Epidermal melanocyte (primary cell): ENCODE measurements at regions not wholly inside any gene's neighbourhood (a gene's known extent, or its start where the extent isn't known, plus 50 kb on each side); places are given as distances from the start of the nearest gene placed in this dataset.

Experiments
- DNase-seq: peaks from one replicate; pipeline ENCODE4 v3.0.0; 2011; ENCODE audit warnings: low spot score; ENCODE audit not compliant: insufficient read length

DNA sequence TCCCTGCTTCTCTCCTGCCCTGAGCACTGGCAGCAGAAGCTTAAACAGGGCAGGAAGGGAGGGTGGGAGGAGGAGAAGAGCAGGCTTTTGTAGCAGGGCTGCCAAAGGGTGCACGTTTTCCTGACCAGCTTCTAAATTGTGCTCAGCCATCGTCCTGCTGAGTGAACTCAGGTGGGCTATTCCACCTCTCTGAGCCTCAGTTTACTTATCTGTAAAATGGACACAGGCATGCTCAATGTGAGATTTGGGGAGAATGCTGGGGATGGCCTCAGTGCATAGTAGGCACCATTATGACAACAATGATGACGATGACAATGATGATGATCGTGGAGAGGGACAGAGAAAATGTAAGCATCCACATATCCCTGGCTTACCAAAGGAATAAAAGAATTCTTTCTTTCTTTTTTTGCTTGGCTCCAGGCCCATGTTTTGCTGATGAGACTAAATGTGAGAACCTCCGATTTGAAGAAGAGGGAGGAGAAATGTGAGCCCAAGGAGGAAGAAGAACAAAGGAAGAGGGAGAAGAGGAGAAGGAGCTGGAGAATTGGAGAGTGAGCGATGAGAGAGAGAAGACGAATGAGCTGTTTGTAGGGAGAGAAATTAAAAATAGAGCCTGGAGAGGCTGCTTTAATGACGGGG lies 105.5 kb upstream of the MYL2 start:
- DNase-seq: no peak

DNA sequence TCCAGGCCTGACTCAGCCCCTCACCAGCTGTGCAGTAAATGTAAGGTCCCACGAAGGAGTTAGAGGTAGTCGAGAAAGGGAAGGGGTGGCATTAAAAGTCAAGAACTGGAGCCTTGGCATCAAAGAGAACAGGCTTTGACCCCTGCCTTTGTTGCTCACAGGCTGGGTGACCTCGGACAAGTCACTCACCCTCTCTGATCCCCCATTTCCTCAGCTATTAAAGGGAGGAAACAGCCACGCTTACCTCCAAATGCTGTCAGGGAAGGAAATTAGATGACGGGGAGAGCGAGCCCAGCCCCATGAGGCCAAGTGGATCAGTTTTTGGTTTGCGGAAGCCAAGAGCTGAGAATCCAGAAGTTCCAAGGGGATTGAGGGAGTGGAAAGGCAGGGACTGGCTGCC lies 104.9 kb upstream of the MYL2 start:
- DNase-seq: no peak

DNA sequence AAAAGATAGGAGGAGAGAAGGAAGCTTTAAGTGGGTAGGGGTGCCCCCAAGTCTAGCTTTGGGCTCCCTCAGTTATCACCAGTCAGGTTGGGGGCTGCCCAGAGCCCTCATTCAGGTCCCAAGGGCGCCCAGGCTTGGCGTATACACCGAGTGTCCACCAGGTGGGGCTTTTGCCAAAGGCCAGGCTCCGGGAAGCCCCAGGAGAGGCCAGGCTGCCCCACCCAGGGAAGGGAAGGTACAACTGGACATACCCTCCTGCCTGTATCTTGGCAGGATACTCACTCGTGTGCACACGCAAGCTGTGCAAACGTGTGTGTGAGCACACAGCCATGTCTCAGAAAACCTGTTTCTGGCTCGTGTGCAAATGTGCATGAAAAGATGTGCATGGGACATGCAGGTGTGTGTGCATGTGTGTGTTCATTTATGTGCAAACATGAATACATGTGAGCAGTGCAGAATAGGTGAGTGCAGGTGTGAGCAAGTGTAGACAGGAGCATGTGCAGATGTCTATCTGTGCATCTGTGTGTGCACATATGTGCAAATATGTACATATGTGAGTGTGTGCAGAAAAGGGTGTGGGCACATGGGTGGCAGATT lies 103.9 kb upstream of the MYL2 start:
- DNase-seq: no peak

DNA sequence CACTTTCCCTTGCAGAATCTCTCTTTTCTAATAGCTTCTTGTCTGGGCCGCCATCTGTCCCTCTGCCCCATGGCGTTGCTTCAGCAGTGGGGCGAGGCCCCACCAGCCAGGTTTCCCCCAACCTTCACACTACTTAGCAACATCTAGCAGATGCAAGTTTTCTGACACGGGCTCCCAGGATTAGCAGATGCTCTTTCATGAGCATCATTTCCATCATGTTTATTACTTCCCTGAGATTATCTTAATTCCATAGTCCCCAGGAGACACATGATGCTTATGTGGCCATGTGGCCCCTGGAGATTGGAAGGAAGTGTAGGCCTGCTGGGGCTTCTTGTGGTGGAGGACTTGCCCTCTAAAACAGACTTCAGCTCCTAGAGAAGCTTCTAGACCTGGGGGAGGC lies 102.0 kb upstream of the MYL2 start:
- DNase-seq: no peak

DNA sequence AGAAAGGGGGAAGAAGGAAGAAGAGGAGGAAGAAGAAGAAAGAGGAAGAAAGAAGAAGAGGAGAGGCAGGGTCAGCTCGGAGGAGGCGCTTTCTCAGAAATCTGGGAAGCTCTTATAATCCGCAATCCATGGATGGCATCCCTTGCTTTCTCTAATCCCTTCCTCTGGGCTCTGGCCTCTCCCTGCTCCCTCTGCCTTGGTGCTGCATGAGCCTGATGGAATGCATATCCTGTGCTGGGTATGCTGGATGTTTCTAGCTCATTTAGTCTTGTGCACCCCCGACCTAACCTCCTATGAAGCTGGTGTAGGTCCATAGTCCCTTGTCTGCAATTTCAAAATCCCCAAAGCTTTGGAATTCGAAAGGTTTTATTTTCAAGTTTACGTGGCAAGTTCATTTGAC lies 94.2 kb upstream of the MYL2 start:
- no peak for DNase-seq

DNA sequence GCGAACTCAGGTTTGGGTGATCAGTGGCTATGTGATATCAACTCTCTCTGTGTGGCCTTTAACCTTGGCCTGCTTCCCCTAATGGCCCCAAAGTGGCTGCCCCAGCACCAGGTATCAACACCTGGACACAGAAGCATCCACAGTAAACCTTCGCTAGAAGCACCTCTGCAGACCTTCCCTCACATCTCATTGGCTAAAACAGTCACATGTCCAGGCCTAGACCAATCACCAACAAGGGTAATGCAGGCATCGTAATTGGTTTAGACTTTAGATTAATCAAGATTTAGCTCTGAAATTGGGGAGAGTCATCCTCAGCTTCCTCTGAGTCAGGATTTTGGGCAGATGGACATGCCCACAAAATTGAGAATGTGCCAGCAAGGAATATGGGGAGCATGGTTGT lies 92.5 kb upstream of the MYL2 start:
- no peak for DNase-seq

DNA sequence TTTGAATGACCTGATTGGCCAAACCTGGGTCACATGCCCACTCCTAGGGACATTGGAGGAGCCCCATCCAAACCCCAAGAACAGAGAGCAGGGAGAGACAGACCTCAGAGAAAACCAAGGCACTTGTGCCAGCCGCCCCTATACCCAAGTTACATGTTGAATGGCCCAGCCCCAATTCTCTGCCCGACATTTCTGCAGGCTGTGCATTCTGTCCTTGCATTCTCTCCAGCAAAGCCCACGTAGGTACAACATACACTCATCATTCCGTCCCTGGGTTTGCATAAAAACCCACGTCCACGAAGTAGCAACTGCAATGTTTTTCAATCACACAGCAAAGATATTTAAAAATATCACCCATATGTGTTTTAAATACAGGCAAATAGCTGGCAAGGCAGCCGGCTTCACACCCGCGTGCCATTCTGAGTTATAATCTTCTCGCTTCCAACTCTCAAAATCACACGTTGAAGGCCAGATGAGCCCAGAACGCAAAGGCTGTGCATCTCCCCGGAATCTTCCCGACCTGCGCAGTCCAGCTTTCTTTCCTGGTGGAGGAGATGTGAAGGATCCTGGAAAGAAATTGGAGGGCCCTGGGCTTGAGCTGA lies 91.7 kb upstream of the MYL2 start:
- no peak for DNase-seq

DNA sequence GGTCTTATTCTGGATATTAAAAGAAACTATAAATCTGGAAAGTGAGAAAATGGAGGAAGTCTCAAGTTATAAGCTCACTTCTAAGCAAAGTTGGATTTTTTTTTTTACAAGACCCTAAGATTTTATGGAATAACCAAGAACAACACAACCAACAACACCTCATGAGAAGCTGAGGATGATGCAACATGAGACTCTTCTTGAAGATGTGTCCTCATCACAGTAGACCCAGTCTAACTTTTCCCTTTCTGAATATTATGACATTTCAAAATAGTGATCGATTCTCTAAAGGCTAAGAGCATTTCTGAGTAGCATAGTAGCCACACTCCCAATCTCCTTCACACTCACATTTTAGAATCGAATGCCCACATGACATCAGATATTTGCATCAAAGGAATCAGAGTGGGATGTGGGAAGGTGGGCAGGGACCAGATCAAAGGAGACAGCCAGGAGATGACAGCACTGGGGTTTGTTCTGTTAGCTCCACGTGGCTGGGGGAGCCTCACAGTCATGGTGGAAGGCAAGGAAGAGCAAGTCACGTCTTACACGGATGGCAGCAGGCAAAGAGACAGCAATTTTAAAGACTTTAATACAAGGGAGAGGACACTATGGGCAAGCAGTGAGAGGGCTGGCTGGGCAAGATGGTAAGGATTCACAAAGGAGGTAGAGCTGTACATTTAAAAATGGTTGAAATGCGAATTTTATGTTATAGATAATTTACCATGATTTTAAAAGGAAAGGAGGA lies 90.7 kb upstream of the MYL2 start:
- DNase-seq: no peak

DNA sequence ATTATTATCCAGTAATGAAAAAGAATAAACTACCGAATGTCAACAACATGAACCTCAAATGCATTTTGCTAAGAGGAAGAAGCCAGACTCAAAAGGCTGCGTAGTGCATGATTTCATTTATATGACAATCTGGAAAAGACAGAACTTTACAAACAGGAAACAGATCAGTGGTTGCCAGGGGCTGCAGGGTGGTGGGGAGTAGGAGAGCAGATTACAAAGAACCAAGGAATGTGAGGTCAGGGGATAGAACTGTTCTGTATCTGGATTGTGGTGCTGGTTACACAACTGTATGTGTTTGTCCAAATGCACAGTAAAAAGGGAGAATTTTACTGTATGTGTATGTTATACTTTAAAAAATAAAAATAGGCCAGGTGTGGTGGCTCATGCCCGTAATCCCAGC lies 89.7 kb upstream of the MYL2 start:
- no peak for DNase-seq

DNA sequence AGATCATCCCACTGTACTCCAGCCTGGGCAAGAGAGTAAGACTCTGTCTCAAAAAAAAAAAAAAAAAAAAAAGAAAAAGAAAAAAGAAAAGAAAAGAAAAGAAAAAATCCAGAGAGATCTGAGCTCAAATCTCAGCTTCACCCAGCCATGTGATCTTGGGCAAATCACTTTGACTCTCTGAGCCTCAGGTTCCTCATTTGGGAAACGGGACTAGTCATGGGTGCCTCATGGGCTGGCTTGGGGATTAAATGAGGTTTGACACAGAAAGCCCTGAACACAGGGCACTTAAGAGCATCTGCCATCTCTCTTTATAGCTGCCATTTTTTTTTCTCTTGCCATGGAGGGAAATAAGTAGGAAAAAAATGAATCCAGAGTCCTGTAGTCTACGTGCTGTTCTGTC lies 86.2 kb upstream of the MYL2 start:
- no peak for DNase-seq

DNA sequence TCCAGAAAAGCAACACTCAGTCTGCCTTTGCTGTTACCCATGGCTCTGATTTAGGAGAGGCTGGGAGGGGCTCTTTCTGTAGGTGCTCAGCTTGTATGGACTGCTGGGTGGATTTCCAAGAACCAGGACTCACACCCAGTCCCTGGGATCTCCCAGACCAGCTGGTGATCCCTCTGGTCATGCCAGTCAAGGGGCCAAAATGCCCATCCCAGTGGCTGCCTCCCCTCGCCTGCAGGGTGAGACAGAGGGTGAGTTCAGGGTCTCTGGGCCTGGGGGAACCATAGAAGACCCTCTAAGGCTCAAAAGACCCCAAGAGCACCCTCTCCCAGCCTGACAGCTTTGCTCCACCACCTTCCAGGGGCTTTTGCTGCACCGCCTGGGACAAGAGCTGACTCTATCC lies 78.6 kb upstream of the MYL2 start:
- DNase-seq: no peak

DNA sequence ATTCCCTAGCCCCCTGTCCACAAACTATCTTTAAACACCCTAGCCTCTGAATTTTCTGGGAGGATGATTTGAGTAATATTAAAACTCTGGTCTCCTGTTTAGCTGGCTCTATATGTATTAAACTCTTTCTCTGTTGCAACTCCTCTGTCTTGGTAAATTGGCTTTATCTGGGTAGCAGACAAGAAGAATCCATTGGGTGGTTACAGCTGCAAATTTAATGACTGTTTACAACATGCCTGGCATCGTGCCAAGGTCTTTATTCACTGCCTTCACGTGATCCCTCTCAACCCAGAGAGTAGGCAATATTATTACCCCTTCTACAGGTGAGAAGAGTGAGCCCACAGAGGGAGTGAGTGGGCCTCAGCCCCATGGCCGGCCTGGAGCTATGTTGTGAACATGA lies 77.8 kb upstream of the MYL2 start:
- no peak for DNase-seq

DNA sequence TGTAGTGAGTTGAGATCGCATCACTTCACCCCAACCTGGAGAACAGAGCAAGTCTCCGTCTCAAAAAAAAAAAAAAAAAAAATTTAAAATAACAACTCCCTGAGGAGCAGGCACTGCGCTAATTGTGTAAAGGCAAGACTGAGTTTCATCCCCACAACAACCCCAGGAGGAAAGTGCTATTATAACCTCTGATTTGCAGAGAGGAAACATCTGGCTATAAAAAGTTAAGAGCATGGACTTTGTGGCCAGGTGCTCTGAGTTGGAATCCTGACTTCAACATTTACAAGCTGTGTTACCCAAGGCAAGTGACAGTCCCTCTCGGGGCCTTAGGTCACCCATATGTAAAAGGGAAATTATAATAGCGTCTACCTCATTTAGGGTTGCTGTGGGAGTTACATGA lies 76.0 kb upstream of the MYL2 start:
- DNase-seq: no peak

DNA sequence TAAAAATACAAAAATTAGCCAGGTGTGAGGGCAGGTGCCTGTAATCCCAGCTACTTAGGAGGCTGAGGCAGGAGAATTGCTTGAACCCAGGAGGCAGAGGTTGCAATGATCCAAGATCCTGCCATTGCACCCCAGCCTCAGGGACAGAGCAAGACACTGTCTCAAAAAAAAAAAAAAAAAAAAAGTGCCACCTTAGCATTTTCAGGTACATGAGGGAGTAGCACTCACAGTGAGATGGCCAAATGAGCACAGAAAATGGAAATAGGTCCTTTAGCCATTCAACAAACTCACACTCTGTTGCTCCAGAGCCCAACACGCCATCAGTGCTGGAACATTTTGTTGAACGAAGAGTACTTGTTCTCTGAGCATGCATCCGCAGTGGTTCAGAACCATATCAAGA lies 75.2 kb upstream of the MYL2 start:
- no peak for DNase-seq

DNA sequence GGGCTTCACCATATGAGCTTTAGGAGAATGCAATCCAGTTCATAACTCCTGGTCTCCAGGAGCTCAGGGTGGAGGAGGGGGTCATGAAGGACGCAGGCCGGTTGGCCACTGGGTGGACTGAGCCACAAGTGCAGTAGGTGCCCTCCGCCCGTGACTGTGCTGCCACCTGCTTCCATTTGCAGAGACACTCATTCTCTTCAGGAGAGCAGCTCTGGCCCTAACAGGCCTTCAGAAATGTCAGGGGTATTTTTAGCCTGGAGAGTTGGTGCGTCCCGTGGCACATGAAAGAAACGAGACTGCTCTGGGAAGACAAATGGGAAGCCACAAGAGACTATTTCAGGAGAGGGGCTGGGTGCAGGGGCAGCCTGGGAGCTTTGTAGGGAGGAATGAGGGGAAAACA lies 74.6 kb upstream of the MYL2 start:
- DNase-seq: no peak

DNA sequence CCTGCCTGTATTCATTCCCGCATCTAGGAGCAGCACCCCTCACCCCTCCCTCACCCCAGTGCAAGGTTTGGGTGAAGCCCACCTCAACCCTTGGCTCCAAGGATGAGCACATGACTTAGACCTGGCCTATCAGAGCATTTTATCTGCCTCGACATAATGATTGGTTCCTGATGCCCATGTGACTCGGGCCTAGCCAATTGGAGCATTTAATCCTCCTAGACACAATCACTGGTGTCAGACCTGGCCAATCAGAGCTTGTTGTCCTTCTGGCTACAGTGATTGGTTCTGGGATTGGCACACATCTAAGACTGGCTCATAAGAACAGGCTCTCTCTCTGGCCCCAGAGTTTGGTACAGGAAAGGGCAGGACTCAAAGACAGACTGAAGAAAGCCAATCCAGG lies 73.1 kb upstream of the MYL2 start:
- DNase-seq: no peak

DNA sequence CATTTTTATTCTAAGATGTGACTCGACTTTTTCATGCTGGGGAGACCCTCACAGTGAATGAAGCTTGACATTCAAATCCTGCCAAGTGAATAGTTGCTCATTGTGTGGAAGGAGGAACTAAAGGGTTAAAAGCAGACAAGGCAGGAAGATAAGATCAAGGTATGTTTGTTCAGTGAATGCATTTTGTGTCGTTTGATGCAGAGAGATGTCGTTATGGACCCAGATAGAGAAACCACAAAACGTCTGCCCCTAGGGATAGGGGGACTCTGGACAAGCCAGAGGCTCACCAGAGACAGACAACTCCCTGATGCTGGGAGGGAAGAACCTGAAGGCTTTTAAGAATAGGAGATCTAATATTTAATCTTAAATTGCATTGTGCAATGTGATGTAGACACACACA lies 72.5 kb upstream of the MYL2 start:
- DNase-seq: no peak

DNA sequence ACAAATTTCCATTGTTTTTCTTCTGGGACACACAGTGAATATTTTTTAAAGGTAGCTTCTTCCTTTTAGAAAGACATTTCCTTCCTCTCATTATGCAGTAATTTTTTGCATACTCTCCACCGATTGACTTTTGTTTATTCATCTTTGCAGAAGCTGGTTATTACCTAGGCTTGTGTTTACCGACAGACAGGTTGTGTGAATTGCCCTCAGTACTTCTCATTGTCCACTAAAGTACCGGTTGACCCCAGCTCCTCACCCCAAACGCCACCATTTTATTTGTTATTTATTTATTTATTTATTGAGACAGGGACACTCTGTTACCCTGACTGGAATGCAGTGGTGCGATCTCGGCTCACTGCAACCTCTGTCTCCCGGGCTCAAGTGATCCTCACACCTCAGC lies 63.4 kb upstream of the MYL2 start:
- DNase-seq: no peak

DNA sequence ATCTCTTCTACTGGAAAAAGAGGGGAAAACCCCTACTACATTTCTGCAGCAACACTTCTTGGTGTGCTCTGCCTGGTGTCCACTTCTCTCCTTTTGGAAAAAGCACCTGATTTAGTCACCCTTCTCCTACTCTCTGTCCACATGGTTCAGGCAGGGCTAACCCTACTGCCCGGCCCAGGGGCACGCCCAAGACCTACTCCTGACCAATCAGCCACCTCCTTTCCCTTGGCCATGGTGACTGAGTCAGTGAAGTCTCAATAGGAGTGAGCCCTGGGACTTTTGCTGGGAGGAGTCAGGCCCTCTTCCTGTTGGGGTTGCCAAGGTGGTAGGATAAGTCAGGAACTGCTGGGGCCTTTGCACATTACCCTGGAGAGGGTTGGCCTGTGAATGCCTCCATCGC lies 52.5 kb upstream of the MYL2 start:
- DNase-seq: no peak

DNA sequence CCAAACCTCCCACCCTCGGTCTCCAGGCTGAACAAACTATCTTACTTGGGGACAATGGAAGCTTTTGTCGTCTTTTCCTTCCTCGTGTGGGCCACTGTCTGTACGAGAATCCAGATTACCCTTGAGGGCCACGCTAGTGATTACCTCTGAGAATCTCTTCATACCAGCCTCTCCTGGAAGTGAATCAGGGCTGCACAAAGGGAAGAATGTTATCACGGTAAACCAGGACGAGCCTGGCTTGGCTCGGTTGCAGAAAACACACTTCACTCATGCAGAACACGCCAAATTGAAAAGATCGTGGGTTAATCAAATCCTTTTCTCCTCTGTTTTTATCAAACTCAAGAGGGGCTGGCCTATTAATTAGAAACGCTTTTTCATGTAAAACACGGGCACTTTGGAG lies 51.6 kb upstream of the MYL2 start:
- no peak for DNase-seq

DNA sequence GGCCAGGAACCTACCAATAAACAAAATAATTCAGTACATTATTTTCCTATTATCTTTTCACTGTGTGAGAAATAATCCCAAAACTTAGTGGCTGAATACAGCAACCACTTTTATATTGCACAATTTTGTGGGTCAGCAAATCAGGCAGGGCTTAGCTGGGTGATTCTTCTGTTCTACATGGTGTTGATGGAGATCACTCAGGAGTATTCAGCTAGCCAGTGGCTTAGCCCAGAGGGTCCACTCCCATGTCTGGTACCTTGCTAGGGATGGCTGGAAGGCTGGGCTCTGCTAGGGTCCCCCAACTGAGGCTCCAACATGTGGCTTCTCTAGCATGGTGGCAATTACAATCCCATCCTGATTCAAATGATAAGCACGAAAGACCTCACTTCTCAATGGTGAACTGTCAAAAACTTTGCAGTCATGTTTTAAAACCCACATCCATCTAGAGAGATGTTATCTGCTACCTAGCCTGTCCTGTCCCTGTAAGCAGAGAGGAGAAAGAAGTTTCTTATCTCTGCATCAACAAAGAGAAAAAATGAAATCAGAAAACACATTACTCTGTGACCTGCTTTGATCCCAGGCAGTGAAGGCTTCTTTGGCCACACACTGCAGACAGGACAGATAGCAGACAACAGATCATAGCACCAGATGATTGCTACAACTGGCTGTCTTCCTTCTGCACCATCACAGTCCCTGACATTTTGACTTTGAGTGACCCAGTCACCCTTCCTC lies 51.0 kb upstream of the MYL2 start:
- DNase-seq: no peak
